ENCODE measurements at regions not wholly inside any gene's neighbourhood (a gene's known extent, or its start where the extent isn't known, plus 50 kb on each side); places are given as distances from the start of the nearest gene placed in this dataset.

DNA sequence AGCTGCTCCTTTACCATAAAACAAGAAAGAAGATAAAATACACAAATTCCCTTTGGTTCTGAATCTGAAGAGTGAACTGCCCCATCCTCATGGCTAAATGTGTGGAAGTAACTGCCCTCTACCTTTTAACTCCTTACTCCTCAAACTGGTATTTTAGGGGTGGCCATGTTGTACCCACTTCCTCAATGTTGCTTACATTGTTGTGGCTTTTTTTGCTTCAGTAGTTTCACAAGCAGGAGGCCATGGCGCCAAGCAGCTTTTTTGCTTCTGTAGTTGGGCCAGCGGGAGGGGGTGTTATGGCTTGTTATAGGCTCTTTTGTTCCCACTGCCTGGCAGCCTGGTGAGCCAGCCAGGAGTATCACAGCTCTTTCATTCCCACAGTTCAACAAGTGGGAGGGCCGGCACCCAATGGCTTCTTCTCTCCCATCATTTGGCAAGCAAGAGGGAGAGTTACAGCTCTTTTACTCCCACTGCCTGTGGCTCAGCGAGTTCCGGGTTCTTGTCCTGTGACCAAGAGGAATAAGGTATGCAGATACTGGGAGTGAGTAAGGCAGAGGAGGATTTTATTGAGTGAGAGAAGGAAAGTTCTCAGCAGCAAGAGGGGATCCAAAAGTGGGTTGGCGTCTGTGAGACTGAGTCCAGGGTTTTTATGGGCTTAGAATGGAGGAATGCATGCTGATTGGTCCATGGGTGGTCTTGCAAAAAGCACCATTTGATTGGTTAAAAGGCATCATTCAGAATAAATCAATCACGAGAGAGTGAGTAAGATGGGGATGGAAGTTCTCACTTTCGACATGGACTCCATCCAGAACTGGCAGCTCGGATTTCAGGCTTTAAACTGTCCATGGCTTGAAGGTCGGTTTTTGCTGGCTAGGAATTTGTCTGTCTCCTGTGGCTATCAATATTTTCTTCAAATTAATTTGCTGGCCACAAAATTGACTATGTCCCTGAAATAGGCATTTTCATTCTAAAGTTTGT lies 429.6 kb downstream of the HLX start:
- H3K27me3 ChIP-seq: no peaks in the 10 kb centered on the region
- whole genome bisulfite sequencing, 2 donors: 92 to 93% methylated on average over 10 of the region's 10 CpGs
- no peaks in the 10 kb centered on the region for H3K9me3 ChIP-seq
- H3K4me3 ChIP-seq (replicated peaks in 1 of 3): no peak overlapping the region
- intact Hi-C loops (cut with DNase I): no loop called here
- no peak for DNase-seq
- no peaks in the 10 kb centered on the region for H3K36me3 ChIP-seq
- H3K4me1 ChIP-seq: no peaks in the 10 kb centered on the region
- no peak overlapping the region for H3K27ac ChIP-seq
- no peak for TF ChIP-seq CTCF (IDR thresholded peaks at IDR 0.05)
- TF ChIP-seq POLR2A (IDR thresholded peaks at IDR 0.05): no peak

DNA sequence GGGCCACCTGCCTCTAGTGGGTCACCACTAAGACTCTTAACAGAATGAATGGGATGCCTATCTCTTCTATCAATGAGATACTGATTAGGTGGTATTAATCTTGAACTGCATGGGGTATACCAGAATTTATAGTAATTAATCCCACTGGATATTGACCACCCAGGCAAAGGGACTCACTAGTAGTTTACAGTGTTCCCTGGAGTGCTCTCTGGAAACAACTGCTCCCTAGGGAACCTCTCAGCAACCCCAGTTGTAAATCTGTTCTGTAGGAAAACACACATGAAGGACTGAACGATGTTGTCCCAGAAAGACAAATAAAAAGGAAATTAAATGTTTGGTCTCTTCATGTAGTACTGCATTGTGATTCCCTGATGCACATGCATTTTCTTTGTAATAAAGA lies 430.5 kb downstream of the HLX start:
- 33 to 38% methylated on average over 1 of the region's 1 CpG for WGBS, 2 donors

GRCh38 chr1:221310180-221310579 lies 430.9 kb downstream of the HLX start:
- Histone ChIP-seq H3K9me3 (no peaks in the 10 kb centered on the region), H3K4me1 (no peaks in the 10 kb centered on the region), H3K36me3 (no peaks in the 10 kb centered on the region), H3K27ac (no peak overlapping the region), H3K4me3 (replicated peaks in 1 of 3) (no peak overlapping the region), H3K27me3 (no peaks in the 10 kb centered on the region)
- intact Hi-C loops (cut with DNase I): no loop called here
- DNase-seq: no peak
- WGBS, 2 donors: 62 to 67% methylated on average over 4 of the region's 4 CpGs
- TF ChIP-seq CTCF (IDR thresholded peaks at IDR 0.05) (no peak), POLR2A (IDR thresholded peaks at IDR 0.05) (no peak)

More for the DNA sequence above, 430.5 kb downstream of the HLX start:
- H3K4me1 ChIP-seq: no peaks in the 10 kb centered on the region
- H3K36me3 ChIP-seq: no peaks in the 10 kb centered on the region
- no peaks in the 10 kb centered on the region for H3K9me3 ChIP-seq
- no peaks in the 10 kb centered on the region for H3K27me3 ChIP-seq
- intact Hi-C loops (cut with DNase I): no loop called here
- no peak for TF ChIP-seq CTCF (IDR thresholded peaks at IDR 0.05)
- TF ChIP-seq POLR2A (IDR thresholded peaks at IDR 0.05): no peak
- no peak overlapping the region for H3K27ac ChIP-seq
- H3K4me3 ChIP-seq (replicated peaks in 1 of 3): no peak overlapping the region
- DNase-seq: no peak

- no peak for DNase-seq
- Histone ChIP-seq H3K4me3 (replicated peaks in 1 of 3) (no peak overlapping the region), H3K27me3 (no peaks in the 10 kb centered on the region), H3K4me1 (no peaks in the 10 kb centered on the region), H3K9me3 (no peaks in the 10 kb centered on the region), H3K27ac (no peak overlapping the region), H3K36me3 (no peaks in the 10 kb centered on the region)
- WGBS, 2 donors: 18 to 27% methylated on average over 3 of the region's 3 CpGs
- intact Hi-C loops (cut with DNase I): no loop called here
- TF ChIP-seq POLR2A (IDR thresholded peaks at IDR 0.05) (no peak), CTCF (IDR thresholded peaks at IDR 0.05) (no peak)
Observed at GRCh38 chr1:221315330-221315729, 426.6 kb downstream of the DUSP10 start.

- 91 to 93% methylated on average over 1 of the region's 1 CpG for WGBS, 2 donors
- Histone ChIP-seq H3K4me3 (replicated peaks in 1 of 3) (no peak overlapping the region), H3K4me1 (no peaks in the 10 kb centered on the region), H3K9me3 (no peaks in the 10 kb centered on the region), H3K27ac (no peak overlapping the region), H3K36me3 (no peaks in the 10 kb centered on the region), H3K27me3 (no peaks in the 10 kb centered on the region)
- TF ChIP-seq POLR2A (IDR thresholded peaks at IDR 0.05): no peak
- no peak for TF ChIP-seq CTCF (IDR thresholded peaks at IDR 0.05)
- intact Hi-C loops (cut with DNase I): no loop called here
- no peak for DNase-seq
Observed at GRCh38 chr1:221316491-221317056, 425.3 kb downstream of the DUSP10 start.

Data from thyroid gland (tissue), 4 donors.